Kidney tubule cell (primary cell): ENCODE measurements at regions not wholly inside any gene's neighbourhood (a gene's known extent, or its start where the extent isn't known, plus 50 kb on each side); places are given as distances from the start of the nearest gene placed in this dataset.
"Not testable (repeated sequence)": the region's sequence is repeated elsewhere in the genome, so short reads cannot be mapped to it uniquely, and the experiment has no call there.

Experiments used
- DNase-seq: peaks from one replicate; pipeline ENCODE4 v3.0.0-alpha.2; 2018; ENCODE audit warnings: low spot score

DNA sequence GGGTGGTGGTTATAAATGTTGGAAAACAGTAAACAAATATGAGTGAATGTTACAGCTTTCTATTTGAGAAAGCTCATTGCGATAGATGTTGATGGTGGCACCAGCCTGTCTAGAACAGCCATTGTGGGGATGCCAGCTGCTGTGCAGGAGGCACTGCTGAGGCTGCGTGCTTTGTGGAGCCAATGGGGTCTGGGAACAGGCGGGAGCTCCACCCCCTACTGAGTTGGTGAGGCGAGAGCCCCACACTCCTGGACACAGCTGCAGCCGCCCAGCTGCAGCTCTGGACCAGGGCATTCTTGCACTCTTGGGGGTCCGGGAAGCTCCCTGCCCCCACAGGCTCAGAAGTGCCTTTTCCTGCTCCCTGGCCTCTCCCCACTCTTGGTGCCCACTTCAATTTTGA, 1147.1 kb upstream of the LRRTM3 start:
- DNase-seq, result no peak

DNA sequence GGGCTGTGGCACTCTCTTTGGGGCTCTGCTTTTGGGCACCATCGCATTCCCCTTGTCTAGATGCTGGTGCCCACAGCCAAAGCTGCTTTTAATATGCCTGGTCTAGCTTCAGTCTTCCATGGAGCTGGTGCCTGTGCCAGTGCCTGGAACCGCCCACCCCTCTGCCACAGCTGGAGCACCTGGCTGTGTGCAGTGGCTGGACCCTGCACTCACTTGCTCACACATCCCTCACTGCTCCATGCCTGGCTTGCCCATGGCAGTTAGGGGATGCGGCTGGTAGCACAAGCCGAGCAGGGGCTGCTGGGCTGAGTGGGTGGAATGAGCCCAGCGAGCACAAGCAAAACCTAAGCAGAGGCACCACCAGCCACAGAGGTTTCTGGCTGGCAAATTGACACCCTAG, 1145.9 kb upstream of the LRRTM3 start:
- no peak for DNase-seq

DNA sequence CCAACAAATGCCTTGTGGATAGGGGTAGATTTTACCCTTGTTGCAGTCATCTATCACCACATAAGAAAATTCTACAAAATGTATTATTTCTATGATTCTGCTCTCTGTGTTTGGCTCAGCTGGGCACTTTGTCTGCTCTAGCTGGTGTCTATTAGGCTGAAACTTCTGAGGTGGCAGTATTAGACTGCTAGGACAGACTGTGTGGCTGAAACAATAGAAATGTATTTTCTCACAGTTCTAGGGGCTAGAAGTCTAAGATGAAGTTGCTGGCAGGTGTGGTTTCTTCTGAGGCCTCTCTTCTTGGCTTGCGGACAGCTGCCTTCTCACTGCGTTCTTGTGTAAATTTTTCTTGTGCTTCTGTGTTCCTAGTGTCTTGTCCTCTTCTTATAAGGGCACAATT, 1139.6 kb upstream of the LRRTM3 start:
- DNase-seq, result no peak

DNA sequence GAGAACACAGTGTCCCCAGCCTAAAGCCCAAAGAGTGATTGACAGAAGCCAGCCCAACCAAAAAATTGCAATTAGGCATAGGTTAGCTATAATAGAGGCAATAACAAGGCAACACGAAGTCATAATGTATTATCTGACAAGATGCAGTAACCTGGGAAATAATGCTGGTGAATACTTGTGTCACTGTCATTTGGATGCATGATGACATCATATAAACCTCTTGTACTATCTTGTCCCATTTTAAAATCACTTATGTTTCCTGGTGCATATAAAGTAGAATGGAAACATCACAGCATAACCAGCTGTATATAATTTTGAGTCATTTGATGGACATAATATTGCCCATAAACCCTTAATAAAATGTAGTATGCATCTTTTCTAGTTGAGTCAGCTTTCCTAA, 1138.3 kb upstream of the LRRTM3 start:
- DNase-seq, result no peak

DNA sequence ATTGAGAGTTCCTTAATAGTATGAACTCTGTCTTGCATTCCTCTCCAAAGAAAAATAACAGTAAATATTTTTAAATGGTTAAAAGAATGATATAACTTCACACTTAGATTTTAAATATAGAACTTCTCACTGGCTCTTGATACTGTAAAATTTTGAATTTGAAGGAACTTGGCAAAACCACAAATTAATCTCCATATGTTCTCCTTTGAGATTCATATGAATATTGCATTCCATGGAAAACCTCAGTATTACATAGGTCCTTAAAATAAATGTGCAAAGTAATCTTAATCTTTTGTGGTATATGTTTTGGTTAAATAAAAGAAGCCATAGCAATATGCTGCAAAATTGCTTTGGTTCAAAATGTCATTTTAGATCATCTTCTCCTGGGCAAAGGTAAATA, 1137.6 kb upstream of the LRRTM3 start:
- no peak for DNase-seq

DNA sequence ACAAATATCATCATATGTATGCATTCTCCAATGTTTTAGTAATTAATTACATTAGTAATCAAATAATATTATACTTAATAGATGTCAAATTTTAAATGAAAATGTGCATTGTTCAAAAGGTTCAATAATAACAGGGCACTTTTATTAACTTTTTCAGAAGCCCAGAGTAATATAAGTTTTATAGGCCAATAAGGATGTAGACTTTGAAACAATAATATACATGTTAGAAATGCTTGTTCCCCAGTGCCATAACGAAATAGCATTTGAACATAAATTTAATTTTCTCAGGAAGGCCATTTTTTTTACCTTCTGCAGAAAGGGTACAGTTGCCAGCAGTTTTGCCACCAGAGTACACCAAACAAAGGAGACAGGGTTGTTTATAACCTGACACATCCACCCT, 1133.9 kb upstream of the LRRTM3 start:
- no peak for DNase-seq

DNA sequence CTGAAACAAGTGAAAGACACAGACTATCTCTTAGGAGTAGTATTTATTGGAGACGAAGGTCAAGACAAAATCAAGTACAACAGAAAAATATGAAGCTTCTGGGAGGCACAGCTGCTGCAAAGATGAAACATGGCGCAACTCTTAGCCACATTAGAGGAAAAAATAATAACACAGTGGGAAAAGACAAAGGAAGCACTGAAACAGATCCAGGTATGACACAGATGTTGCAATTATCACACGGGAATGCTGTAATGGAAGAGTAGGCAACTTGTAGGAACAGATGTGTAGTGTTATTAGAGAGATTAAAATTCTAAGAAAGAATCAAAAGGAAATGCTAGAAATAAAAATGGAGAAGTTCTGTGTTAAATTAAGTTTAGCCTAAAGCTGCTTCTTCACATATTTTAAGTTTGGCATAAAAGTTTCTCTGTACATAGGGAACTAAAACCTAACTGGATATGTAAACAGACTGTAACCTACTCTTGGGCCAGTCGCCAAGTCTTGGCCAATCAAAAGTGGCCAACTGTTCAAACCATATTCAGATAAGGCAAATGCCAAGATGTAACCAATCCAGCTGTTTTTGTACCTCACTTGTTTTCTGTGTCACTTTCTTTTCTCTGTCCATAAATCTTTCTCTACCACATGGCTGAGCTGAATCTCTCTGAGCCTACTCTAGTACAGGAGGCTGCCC, 1132.0 kb upstream of the LRRTM3 start:
- DNase-seq, result no peak

DNA sequence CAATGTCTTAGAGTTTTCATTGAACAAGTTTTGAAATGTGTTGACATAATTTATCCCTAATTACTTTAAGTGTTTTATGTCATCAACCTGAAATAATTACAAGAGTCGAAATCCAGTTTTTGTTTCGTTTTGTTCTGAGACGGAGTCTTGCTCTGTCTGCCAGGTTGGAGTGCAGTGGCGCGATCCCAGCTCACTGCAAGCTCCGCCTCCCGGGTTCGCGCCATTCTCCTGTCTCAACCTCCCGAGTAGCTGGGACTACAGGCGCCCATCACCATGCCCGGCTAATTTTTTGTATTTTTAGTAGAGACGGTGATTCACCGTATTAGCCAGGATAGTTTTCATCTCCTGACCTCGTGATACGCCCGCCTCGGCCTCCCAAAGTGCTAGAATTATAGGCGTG, 1131.0 kb upstream of the LRRTM3 start:
- DNase-seq, result not testable (repeated sequence)

DNA sequence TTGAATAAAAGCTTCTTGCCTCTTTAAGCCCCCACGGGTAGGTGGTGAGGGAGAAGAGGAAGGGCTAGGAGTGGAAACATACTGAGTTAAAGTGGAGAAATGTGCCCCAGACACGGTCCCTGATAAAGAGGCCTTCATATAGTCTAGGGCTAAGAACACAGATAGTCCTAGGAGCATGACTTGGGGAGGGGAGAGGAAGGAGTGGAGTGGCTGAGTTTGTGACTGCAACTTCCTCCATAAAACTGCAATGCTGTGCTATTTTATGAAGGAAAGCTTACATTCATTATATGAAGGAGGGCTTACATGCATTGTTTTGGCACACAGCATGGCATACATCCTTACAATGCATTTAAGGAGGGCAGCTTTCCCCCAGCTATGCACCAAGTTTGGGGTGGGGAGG, 1129.4 kb upstream of the LRRTM3 start:
- no peak for DNase-seq

DNA sequence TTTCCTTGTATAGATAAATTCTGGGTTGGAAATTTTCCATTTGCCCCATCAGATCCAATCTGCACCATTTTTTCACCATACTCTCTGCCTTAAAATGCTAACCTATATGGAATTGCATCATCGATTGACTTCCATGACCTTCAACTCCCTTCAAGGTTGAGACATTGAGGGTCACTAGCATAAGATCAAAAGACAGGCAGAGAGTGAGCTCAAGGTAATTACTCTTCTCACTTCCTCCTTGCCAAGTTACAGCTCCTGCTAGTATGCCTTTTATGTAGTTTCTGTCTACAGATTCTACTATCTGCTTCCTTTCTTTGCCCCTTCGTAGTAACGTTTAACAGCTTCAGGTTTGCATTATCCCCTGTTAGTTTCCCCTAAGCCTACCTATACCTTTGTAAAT, 1127.7 kb upstream of the LRRTM3 start:
- no peak for DNase-seq

DNA sequence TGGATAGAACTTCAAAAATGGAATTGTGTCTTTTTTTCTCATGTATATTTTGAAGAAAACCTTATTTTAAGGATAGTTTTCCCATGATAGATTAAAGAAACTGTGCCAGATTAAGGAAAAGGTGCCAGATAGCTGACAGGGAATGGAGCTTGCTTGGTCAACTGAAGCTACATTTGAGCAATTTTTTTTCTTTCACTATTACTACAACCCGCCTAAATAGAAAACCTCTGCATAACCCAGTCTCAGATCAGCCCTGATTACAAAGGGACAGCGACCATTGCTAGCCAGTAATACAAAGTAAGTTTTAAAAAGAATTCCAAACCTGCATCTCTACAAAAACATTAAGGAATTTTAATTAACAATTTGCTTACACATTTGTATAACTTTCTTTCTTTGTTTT, 1123.4 kb upstream of the LRRTM3 start:
- DNase-seq, result no peak

DNA sequence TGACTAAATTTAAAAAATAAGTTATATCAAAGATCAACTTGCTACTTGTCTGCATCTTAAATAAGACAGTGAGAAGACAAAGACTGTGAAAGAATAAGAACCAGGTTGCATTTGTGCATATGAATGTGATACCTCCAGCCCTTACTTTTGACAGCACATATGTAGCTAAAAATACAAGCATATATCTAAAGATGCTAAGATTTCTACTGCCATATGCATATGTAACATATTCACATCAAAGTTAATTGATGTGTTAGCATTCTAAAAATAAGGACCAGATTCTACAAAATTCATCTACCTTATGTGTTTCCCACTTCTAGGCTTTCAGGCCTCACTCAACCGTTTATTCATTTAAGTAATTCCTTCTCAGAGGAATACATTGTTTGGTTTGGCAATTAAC, 1120.3 kb upstream of the LRRTM3 start:
- no peak for DNase-seq

DNA sequence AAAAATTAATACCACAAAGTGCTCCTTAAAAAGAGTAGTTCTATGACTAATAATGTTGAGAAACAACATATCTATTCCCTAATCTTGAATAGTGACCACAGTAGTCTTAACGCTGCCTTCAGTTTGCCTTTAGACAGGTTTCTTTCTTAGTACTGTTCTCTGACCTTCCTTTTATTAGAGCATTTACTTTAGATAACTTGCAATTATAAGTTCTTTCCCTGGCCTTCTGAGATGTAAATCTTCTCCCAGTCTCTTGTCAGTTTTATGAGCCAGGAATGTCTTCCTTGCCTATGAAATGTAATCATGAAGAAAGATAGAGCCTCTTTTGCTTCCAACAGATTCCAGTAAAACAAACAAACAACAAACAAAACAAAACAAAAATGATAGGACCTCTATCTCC, 1119.8 kb upstream of the LRRTM3 start:
- DNase-seq, result no peak

DNA sequence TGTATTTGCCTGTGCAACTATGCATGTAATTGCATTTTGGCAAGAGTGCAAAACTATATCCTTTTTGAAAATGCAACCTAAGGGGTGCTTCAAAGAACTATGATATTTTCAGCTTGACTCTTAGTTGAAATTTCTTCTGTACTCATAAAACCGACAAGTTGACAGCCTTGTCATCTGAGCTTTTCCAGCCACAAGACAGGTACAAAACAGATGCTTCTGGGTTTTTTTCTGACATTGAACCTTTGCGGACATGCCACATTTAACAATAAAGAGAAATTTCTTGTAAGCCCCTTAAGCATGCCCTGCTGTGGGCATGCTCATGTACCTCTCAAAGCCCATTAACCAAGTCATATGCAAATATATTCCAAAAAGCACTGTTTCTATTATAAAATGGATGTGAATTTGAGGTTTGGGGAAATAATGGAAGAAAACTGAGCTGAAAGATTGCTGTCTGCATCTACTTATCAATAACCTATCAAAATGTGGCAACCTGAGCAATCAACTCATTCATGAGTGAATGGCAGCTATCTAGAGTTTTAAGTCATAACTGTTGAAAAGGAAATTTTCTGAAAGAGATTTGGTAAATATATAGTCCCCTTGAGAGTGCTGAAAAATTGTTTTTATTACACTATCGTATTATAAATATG, 1117.0 kb upstream of the LRRTM3 start:
- no peak for DNase-seq

DNA sequence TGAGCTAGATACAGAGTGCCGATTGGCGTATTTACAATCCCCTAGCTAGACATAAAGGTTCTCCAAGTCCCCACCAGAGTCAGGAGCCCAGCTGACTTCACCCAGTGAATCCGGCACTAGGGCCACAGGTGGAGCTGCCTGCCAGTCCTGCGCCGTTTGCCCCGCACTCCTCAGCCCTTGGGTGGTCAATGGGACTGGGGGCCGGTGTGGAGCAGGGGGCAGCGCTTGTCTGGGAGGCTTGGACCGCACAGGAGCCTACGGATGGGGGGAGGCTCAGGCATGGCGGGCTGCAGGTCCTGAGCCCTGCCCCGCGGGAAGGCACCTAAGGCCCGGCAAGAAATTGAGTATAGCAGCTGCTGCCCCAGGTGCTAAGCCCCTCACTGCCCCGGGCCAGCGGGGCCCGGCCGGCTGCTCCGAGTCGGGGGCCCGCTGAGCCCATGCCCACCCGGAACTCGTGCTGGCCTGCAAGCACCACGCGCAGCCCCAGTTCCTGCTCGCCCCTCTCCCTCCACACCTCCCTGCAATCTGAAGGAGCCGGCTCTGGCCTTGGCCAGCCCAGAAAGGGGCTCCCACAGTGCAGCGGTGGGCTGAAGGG, 1113.8 kb upstream of the LRRTM3 start:
- DNase-seq, result no peak

DNA sequence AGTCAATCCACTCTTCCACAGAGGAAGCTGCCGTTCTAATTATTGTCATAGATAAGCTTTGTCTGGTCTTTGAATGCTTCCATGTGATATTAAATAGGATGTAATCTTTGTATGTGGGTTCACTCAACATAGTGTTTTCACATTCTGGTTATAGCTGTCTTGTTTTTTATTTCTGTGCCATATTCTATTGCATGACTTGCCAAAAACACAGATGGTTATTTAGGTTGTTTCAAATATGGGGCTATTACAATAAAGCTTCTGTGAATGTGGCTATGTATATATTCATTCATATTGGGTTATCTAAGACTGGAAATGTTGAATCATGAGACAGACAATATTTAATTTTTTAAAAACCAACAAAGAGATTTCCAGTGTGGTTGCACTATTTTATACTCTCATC, 1109.3 kb upstream of the LRRTM3 start:
- DNase-seq, result no peak

DNA sequence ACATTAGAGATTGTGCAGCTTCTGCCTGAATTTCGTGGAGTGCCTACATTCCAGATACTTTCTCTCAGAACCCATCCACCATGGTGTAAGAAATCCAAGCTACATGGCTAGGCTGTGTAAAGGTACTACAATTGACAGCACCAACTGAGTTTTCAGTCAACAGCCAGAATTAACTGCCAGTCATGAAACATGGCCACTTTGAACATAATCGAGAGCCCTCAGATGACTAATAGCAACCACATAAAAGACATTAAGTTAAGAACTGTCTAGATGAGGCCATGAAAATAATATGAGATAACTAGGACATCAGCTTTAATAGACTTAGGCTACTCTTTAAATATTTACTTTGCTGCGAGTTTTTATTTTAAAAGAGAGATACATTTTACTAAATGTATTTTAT, 1106.8 kb upstream of the LRRTM3 start:
- DNase-seq, result no peak

DNA sequence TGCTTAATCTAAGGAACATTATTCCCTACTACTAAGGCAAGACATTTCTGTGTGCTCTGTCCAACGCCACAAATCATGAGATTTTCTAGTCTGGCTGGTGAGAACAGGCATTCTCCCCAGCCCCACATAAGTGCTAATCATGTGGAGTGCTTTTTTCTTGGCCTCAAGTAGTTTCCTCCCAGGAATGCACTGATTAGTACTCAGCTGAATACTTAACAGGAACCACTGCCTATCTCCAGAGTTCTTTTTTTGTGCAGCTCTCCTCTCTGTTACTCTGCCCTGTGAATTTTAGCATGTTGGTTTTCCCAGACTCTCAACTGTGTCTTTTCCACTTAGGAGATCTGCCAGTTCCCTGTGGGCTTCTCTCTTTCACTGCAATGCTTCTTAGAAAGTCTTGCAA, 1098.5 kb upstream of the LRRTM3 start:
- DNase-seq, result no peak

DNA sequence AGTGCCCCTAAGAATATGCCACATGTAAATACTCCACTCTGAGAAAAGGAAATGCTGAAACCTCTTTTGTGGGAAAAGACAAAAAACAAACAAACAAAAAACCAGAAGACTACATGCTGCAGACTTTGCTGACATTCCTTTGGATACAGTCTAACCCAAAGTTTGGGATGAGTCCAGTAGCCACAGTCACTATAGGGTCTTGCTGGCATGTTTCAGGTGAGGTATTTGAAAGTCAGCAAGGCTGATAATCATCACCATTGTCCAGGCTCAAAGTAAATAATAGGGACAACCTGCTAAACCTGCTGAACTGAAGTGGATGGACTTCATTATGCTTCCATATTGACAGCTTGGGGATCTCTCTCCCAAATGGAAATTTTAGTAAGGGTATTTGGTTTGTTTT, 1087.0 kb upstream of the LRRTM3 start:
- DNase-seq, result no peak

DNA sequence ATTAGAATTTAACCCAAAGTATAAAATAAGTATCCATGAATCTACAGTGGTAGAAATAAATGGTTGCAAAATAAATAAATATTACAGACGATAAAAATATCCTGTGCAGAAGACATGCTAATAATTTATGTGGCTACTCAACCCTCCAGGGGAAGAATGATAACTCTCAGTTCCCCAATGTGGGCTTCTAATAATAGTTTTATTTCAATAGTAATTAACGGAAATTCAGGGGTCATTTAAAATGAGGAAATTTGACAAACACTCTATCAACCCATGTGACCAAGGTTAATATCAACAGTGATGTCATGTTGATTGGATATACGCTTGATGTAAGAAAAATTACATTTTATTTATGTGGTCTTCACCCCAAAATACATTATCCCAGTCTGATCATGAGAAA, 1082.6 kb upstream of the LRRTM3 start:
- no peak for DNase-seq

DNA sequence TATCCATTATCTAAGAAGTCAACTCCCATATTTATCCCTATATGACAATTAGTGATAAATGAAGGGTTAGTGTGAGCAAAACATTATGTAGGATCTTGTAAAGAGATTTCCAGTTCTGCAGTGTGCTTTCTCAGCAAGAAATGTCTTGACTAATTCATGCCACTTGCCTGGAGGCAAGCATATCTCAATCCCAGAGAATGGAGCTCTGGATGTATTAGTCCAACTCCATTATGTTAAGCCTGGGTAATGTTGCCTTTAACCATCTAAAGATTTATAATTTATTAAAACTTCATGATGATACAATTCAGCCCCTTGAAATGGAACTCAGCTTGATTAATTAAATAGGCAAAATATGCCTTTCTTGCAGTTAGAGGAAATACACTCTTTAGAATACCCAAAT, 1079.9 kb upstream of the LRRTM3 start:
- DNase-seq, result no peak

DNA sequence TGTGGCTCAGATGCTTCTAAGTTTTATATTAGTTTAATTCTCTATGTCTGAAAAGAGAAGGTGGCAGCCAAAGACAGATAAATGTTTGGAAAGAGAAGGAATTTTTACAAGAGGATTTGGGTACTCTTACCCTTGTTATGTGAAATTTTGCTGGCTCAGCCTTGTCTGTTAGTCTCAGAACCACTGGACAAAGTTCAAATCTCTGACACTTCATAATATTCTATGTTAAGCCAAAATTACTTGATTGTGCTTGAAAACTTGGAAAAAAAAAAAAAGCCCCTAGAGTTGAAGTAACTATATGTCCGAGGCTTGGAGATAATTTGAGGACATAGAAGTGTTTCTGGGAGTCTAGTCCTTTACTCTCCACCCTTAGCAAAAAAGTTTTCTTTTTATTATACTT, 1079.3 kb upstream of the LRRTM3 start:
- DNase-seq, result no peak

DNA sequence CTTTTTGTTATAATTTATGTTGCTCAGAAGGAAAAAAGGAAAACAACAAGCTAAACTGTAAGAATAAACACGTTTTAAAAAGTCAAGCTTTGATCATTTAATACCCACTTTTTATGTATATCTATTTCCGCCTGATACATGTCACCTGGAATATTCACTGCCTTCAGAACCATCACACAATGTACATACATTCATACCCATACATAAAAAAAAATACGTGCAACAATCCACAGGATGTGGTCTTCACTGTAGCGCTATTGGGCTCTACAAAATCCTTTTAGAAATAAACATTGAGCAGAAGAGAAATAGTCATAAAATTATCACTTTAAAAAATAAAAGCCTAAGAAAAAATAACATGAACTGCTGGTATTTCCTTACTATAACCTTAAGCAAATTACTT, 1078.9 kb upstream of the LRRTM3 start:
- no peak for DNase-seq
